ENCODE measurements at regions not wholly inside any gene's neighbourhood (a gene's known extent, or its start where the extent isn't known, plus 50 kb on each side); places are given as distances from the start of the nearest gene placed in this dataset.

GRCh38 chr2:10231551-10232085, 71.1 kb upstream of the HPCAL1 start:
- no peaks in the 10 kb centered on the region for H3K27me3 ChIP-seq
- no peak overlapping the region for H3K4me3 ChIP-seq
- intact Hi-C loops (cut with DNase I), result no loop called here
- H3K4me1 ChIP-seq, result no peaks in the 10 kb centered on the region
- no peak overlapping the region for H3K9ac ChIP-seq (ENCODE audit: low read depth in 2 of 2, low read length in 2 of 2)
- H3K36me3 ChIP-seq, result no peaks in the 10 kb centered on the region
- H3K27ac ChIP-seq, result no peak overlapping the region
- TF ChIP-seq, protein P1, sequence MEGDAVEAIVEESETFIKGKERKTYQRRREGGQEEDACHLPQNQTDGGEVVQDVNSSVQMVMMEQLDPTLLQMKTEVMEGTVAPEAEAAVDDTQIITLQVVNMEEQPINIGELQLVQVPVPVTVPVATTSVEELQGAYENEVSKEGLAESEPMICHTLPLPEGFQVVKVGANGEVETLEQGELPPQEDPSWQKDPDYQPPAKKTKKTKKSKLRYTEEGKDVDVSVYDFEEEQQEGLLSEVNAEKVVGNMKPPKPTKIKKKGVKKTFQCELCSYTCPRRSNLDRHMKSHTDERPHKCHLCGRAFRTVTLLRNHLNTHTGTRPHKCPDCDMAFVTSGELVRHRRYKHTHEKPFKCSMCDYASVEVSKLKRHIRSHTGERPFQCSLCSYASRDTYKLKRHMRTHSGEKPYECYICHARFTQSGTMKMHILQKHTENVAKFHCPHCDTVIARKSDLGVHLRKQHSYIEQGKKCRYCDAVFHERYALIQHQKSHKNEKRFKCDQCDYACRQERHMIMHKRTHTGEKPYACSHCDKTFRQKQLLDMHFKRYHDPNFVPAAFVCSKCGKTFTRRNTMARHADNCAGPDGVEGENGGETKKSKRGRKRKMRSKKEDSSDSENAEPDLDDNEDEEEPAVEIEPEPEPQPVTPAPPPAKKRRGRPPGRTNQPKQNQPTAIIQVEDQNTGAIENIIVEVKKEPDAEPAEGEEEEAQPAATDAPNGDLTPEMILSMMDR (IDR thresholded peaks at IDR 0.05), result no peak
- no peak for DNase-seq
- no peaks in the 10 kb centered on the region for H3K9me3 ChIP-seq

GRCh38 chr2:10232096-10232815, 70.4 kb upstream of the HPCAL1 start:
- TF ChIP-seq, protein P1 (IDR thresholded peaks at IDR 0.05), result no peak
- Histone ChIP-seq H3K27me3 (no peaks in the 10 kb centered on the region), H3K27ac (no peak overlapping the region), H3K36me3 (no peaks in the 10 kb centered on the region), H3K4me3 (no peak overlapping the region), H3K4me1 (no peaks in the 10 kb centered on the region), H3K9me3 (no peaks in the 10 kb centered on the region), H3K9ac (ENCODE audit: low read depth in 2 of 2, low read length in 2 of 2) (no peak overlapping the region)
- intact Hi-C loops (cut with DNase I), result no loop called here
- no peak for DNase-seq

GRCh38 chr2:10233131-10234012, 69.3 kb upstream of the HPCAL1 start:
- intact Hi-C loops (cut with DNase I), result no loop called here
- DNase-seq, result no peak
- H3K4me1 ChIP-seq, result no peaks in the 10 kb centered on the region
- H3K36me3 ChIP-seq, result no peaks in the 10 kb centered on the region
- TF ChIP-seq, protein P1 (IDR thresholded peaks at IDR 0.05), result no peak
- no peak overlapping the region for H3K9ac ChIP-seq (ENCODE audit: low read depth in 2 of 2, low read length in 2 of 2)
- H3K4me3 ChIP-seq, result no peak overlapping the region
- H3K9me3 ChIP-seq, result no peaks in the 10 kb centered on the region
- H3K27me3 ChIP-seq, result no peaks in the 10 kb centered on the region
- no peak overlapping the region for H3K27ac ChIP-seq

DNA sequence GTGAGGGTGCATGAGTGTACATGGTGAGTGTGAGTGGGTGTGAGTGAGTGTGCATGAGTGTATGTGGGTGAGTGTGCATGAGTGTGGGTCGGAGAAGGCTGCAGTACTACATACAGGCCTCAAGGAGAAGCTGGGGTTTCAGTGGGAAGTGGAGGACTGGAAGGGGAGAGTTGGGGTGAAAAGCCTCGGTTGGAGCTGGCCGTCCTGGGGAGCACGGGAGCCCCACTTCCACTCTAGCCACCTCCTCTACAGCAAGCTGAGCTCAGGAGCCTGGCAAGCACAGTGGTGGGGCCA, 68.7 kb upstream of the HPCAL1 start:
- H3K9ac ChIP-seq (ENCODE audit: low read depth in 2 of 2, low read length in 2 of 2), result no peak overlapping the region
- no peaks in the 10 kb centered on the region for H3K9me3 ChIP-seq
- intact Hi-C loops (cut with DNase I), result no loop called here
- no peaks in the 10 kb centered on the region for H3K27me3 ChIP-seq
- TF ChIP-seq, protein P1 (IDR thresholded peaks at IDR 0.05), result no peak
- no peaks in the 10 kb centered on the region for H3K36me3 ChIP-seq
- no peak overlapping the region for H3K27ac ChIP-seq
- H3K4me3 ChIP-seq, result no peak overlapping the region
- H3K4me1 ChIP-seq, result no peaks in the 10 kb centered on the region
- DNase-seq, result no peak

DNA sequence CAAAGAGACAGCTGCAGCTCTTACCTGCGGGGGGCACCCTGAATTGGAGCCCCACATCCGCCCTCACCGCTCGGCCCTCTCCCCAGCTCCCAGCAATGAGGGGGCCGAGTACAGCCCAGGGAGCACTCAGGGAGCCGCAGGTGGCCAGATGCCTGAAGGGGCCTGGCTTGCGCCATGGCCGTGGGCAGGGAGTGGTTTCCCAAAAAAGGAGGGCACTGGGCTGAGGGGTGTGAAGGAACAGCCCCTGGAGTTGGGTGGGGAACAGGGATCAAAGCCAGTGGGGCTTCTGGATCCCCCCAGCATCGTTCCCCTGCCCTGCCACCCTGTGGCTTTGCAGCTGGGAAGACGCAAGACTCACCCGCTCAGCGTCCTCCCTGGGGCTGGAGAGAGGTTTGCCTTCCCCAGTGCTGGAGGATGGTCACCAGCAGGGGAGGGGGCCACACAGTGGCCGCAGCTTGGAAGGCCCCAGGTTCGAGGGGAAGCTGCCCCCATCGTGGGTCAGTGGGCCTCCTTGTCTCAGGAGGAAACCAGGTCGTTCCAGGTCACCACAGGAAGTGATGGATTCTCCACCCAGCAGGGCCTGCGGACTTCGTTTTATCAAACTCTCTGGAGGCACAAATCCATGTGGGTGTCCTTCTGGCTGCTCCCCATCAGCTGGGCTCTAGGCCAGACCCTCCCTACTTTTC, 68.2 kb upstream of the HPCAL1 start:
- Histone ChIP-seq H3K4me1 (no peaks in the 10 kb centered on the region), H3K4me3 (no peak overlapping the region), H3K9me3 (no peaks in the 10 kb centered on the region), H3K27me3 (no peaks in the 10 kb centered on the region), H3K36me3 (no peaks in the 10 kb centered on the region), H3K9ac (ENCODE audit: low read depth in 2 of 2, low read length in 2 of 2) (no peak overlapping the region), H3K27ac (no peak overlapping the region)
- intact Hi-C loops (cut with DNase I), result no loop called here
- no peak for DNase-seq
- TF ChIP-seq, protein P1 (IDR thresholded peaks at IDR 0.05), result no peak

Measured in colonic mucosa (tissue), 4 donors.